ENCODE measurements at regions not wholly inside any gene's neighbourhood (a gene's known extent, or its start where the extent isn't known, plus 50 kb on each side); places are given as distances from the start of the nearest gene placed in this dataset.
A peak's percentile ranks its signal among the peaks of the same experiment; 100 is the strongest.
"Not testable (repeated sequence)": the region's sequence is repeated elsewhere in the genome, so short reads cannot be mapped to it uniquely, and the experiment has no call there.

DNA sequence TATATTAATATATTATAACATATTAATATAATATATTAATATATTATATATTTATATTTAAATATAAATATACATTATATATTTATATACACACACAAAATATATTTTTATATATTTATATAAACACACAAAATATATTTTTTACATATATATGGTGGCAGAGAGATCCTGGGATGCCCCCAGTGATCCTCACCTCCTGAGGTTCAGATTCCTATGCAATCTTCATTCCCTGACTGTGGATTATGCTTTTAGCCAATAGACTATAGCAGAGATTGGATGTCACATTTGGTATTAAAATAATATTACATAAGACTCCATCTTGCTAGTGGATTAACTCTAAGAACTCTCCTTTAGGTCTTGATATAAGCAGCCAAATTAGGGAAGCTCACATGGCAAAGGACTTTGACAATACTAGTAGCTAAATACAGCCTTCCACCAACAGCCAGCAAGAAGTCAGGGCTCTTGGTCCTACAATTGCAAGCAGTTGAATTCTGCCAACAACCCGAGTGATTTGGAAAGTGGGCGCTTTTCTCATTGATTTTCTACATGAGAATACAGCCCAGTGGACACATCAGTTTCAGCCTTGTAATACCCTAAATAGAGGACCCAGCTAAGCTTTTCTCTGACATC is 681.0 kb downstream of the C6orf118 start:
- Histone ChIP-seq H3K4me3 (ENCODE audit: control insufficient read depth in 1 of 2, extremely low read depth in 1 of 2, low read length in 1 of 2) (no peak overlapping the region), H3K9me3 (no peaks in the 10 kb centered on the region), H3K36me3 (ENCODE audit: control insufficient read depth in 2 of 2, extremely low read depth in 1 of 2, insufficient read depth in 1 of 2, low read length in 1 of 2) (no peaks in the 10 kb centered on the region), H3K27me3 (replicated peaks in 1 of 2; ENCODE audit: control insufficient read depth in 2 of 2, extremely low read depth in 1 of 2, insufficient read depth in 2 of 2, low read length in 1 of 2) (no peaks in the 10 kb centered on the region), H3K27ac (ENCODE audit: low read length) (no peak overlapping the region), H3K4me1 (ENCODE audit: control insufficient read depth in 1 of 2, extremely low read depth in 1 of 2, insufficient read depth in 2 of 2, low read length in 2 of 2) (no peaks in the 10 kb centered on the region)
- no peaks in the 10 kb centered on the region for H3K4me1 Mint-ChIP-seq
- H3K4me3 Mint-ChIP-seq = no peak overlapping the region
- no CpG with 5 or more reads among the region's 2 CpGs for WGBS (ENCODE audit: insufficient coverage)
- ATAC-seq (replicated peaks in 1 of 4) = no peak
- ChIA-PET POLR2A (no interaction called here), CTCF (no interaction called here)
- H3K9me3 Mint-ChIP-seq = peaks cover 4 to 7% (median 5%) of the 10 kb centered on the region in 3 donors
- DNase-seq = no peak
- H3K36me3 Mint-ChIP-seq = no peaks in the 10 kb centered on the region
- H3K27me3 Mint-ChIP-seq = no peaks in the 10 kb centered on the region
- H3K27ac Mint-ChIP-seq = no peak overlapping the region

DNA sequence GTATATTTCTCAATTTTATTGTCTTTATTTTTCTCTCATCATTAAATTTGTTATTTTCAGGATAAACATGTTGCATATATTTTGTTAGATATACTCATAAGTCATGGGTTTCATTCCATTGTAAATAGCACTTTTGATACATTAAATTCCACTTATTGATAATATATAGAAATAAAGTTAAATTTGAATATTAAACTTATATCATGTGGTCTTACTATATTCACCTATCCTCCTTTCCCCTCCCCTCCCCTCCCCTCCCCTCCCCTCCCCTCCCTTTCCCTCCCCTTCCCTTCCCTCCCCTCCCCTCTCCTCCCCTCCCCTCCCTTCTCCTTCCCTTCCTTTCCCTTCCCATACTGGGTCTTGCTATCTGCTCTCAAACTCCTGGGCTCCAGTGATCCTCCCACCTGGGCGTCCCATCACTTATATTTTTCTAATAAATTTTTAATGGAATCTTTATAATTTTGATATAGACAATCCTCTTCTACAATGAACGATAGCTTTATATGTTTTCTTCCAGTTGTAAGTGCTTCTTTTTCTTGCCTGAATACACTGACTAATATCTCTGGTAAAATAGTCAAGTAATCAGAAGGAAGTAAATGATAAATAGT is 692.4 kb downstream of the C6orf118 start:
- H3K4me3 ChIP-seq (ENCODE audit: control insufficient read depth in 1 of 2, extremely low read depth in 1 of 2, low read length in 1 of 2) = no peak overlapping the region
- no peaks in the 10 kb centered on the region for H3K4me1 ChIP-seq (ENCODE audit: control insufficient read depth in 1 of 2, extremely low read depth in 1 of 2, insufficient read depth in 2 of 2, low read length in 2 of 2)
- Mint-ChIP-seq H3K36me3 (no peaks in the 10 kb centered on the region), H3K4me3 (no peak overlapping the region), H3K4me1 (no peaks in the 10 kb centered on the region), H3K27me3 (no peaks in the 10 kb centered on the region), H3K27ac (no peak overlapping the region), H3K9me3 (peaks cover 3 to 19% (median 8%) of the 10 kb centered on the region in 3 donors)
- ATAC-seq (replicated peaks in 1 of 4) (no peak), DNase-seq (no peak)
- no CpG with 5 or more reads among the region's 2 CpGs for WGBS (ENCODE audit: insufficient coverage)
- ChIA-PET CTCF (no interaction called here), POLR2A (no interaction called here)
- no peaks in the 10 kb centered on the region for H3K27me3 ChIP-seq (replicated peaks in 1 of 2; ENCODE audit: control insufficient read depth in 2 of 2, extremely low read depth in 1 of 2, insufficient read depth in 2 of 2, low read length in 1 of 2)
- H3K27ac ChIP-seq (ENCODE audit: low read length) = no peak overlapping the region
- no peaks in the 10 kb centered on the region for H3K36me3 ChIP-seq (ENCODE audit: control insufficient read depth in 2 of 2, extremely low read depth in 1 of 2, insufficient read depth in 1 of 2, low read length in 1 of 2)
- H3K9me3 ChIP-seq = no peaks in the 10 kb centered on the region

DNA sequence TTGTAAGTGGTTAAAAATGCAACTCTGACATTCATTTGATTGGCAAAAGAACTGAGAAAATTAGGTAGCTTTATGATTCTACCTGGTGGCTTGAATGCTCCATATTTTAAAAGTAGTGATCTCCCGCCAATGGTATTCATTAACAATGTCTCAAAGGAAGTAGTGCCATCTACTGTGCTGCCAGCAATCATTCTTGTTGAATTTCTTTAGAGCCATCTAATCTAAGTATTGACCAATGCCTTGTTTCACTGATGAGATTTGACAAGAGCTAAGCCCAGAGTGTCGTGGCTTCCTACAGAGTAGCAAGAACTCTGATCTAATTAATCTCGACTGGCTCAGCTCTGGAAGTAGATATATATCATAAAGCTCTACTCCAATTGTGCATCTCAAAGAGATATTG is 696.7 kb downstream of the C6orf118 start:
- DNase-seq (no peak), ATAC-seq (replicated peaks in 1 of 4) (no peak)
- Histone ChIP-seq H3K4me3 (ENCODE audit: control insufficient read depth in 1 of 2, extremely low read depth in 1 of 2, low read length in 1 of 2) (no peak overlapping the region), H3K27me3 (replicated peaks in 1 of 2; ENCODE audit: control insufficient read depth in 2 of 2, extremely low read depth in 1 of 2, insufficient read depth in 2 of 2, low read length in 1 of 2) (no peaks in the 10 kb centered on the region), H3K9me3 (no peaks in the 10 kb centered on the region), H3K27ac (ENCODE audit: low read length) (no peak overlapping the region), H3K4me1 (ENCODE audit: control insufficient read depth in 1 of 2, extremely low read depth in 1 of 2, insufficient read depth in 2 of 2, low read length in 2 of 2) (no peaks in the 10 kb centered on the region), H3K36me3 (ENCODE audit: control insufficient read depth in 2 of 2, extremely low read depth in 1 of 2, insufficient read depth in 1 of 2, low read length in 1 of 2) (no peaks in the 10 kb centered on the region)
- WGBS (ENCODE audit: insufficient coverage) = no CpG with 5 or more reads among the region's 3 CpGs
- Mint-ChIP-seq H3K27me3 (no peaks in the 10 kb centered on the region), H3K36me3 (no peaks in the 10 kb centered on the region), H3K27ac (no peak overlapping the region), H3K4me1 (no peaks in the 10 kb centered on the region), H3K4me3 (no peak overlapping the region), H3K9me3 (peaks cover 9 to 18% (median 14%) of the 10 kb centered on the region in 3 donors)
- POLR2A ChIA-PET = no interaction called here
- CTCF ChIA-PET = interaction anchor here in 1 of 2 donors (0.8 kb wide), 1 partner anchor 9 kb away, joined by 3 read pairs; no protein-coding TSS in a partner anchor

DNA sequence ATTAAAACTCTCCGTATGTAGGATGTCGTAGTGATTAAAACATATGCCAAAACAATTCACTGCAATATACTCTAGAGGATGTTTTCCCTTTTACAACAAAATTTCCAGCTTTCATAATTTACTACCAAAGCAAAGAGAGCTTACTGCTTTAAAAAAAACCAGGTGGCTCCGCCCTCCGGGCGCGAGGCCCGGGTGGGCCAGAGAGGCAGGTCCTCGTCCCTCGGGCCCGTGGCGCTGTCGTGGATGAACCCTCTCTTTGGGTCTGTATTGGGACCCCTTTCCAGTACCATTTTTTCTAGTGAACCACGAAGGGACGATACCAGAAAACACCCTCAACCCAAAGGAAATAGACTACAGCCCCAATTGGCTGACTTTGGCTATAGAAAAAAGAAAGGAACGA is 698.5 kb downstream of the C6orf118 start:
- ATAC-seq (replicated peaks in 1 of 4) = peak in 2 of 4 experiments; percentile 51 to 52
- H3K4me3 ChIP-seq (ENCODE audit: control insufficient read depth in 1 of 2, extremely low read depth in 1 of 2, low read length in 1 of 2); POLR2A ChIA-PET; H3K9me3 ChIP-seq; H3K36me3 Mint-ChIP-seq; H3K4me3 Mint-ChIP-seq; H3K4me1 Mint-ChIP-seq; H3K27ac Mint-ChIP-seq; DNase-seq; H3K27me3 ChIP-seq (replicated peaks in 1 of 2; ENCODE audit: control insufficient read depth in 2 of 2, extremely low read depth in 1 of 2, insufficient read depth in 2 of 2, low read length in 1 of 2); H3K36me3 ChIP-seq (ENCODE audit: control insufficient read depth in 2 of 2, extremely low read depth in 1 of 2, insufficient read depth in 1 of 2, low read length in 1 of 2); H3K27me3 Mint-ChIP-seq; H3K27ac ChIP-seq (ENCODE audit: low read length); H3K4me1 ChIP-seq (ENCODE audit: control insufficient read depth in 1 of 2, extremely low read depth in 1 of 2, insufficient read depth in 2 of 2, low read length in 2 of 2): not testable (repeated sequence)
- 72% methylated on average over 10 of the region's 15 CpGs for WGBS (ENCODE audit: insufficient coverage)
- CTCF ChIA-PET = interaction anchor here in 1 of 2 donors (0.6 kb wide), 1 partner anchor 1192 kb away, joined by 4 read pairs; no protein-coding TSS in a partner anchor
- H3K9me3 Mint-ChIP-seq = peaks cover 9 to 14% (median 14%) of the 10 kb centered on the region in 3 donors

- ATAC-seq (replicated peaks in 1 of 4); H3K4me1 ChIP-seq (ENCODE audit: control insufficient read depth in 1 of 2, extremely low read depth in 1 of 2, insufficient read depth in 2 of 2, low read length in 2 of 2); CTCF ChIA-PET; H3K9me3 ChIP-seq; H3K4me3 ChIP-seq (ENCODE audit: control insufficient read depth in 1 of 2, extremely low read depth in 1 of 2, low read length in 1 of 2); H3K27me3 Mint-ChIP-seq; H3K36me3 ChIP-seq (ENCODE audit: control insufficient read depth in 2 of 2, extremely low read depth in 1 of 2, insufficient read depth in 1 of 2, low read length in 1 of 2); H3K27ac ChIP-seq (ENCODE audit: low read length); H3K4me1 Mint-ChIP-seq; H3K27ac Mint-ChIP-seq; H3K27me3 ChIP-seq (replicated peaks in 1 of 2; ENCODE audit: control insufficient read depth in 2 of 2, extremely low read depth in 1 of 2, insufficient read depth in 2 of 2, low read length in 1 of 2); POLR2A ChIA-PET; H3K4me3 Mint-ChIP-seq; H3K36me3 Mint-ChIP-seq; DNase-seq: not testable (repeated sequence)
- H3K9me3 Mint-ChIP-seq = peaks cover 3 to 23% (median 6%) of the 10 kb centered on the region in 3 donors
- 100% methylated on average over 1 of the region's 15 CpGs for WGBS (ENCODE audit: insufficient coverage)
These were observed 707.0 kb downstream of the C6orf118 start for GRCh38 chr6:164602415-164602814.

DNA sequence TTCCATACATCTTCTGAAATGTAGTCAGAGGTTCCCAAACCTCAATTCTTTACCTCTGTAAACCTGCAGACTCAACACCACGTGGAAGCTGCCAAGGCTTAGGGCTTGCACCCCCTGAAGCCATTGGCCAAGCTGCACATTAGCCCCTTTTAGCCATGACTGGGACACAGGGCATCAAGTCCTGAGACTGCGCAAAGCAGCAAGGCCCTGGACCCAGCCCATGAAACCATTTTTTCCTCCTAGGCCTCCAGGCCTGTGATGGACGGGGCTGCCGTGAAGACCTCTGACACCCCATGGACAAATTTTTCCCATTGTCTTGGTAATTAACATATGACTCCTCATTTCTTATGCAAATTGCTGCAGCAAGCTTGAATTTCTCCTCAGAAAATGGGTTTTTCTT is 727.8 kb downstream of the C6orf118 start:
- 67% methylated on average over 2 of the region's 4 CpGs for WGBS (ENCODE audit: insufficient coverage)
- POLR2A ChIA-PET = no interaction called here
- Histone ChIP-seq H3K9me3 (no peaks in the 10 kb centered on the region), H3K27me3 (replicated peaks in 1 of 2; ENCODE audit: control insufficient read depth in 2 of 2, extremely low read depth in 1 of 2, insufficient read depth in 2 of 2, low read length in 1 of 2) (no peaks in the 10 kb centered on the region), H3K4me1 (ENCODE audit: control insufficient read depth in 1 of 2, extremely low read depth in 1 of 2, insufficient read depth in 2 of 2, low read length in 2 of 2) (no peaks in the 10 kb centered on the region), H3K27ac (ENCODE audit: low read length) (no peak overlapping the region), H3K36me3 (ENCODE audit: control insufficient read depth in 2 of 2, extremely low read depth in 1 of 2, insufficient read depth in 1 of 2, low read length in 1 of 2) (no peaks in the 10 kb centered on the region), H3K4me3 (ENCODE audit: control insufficient read depth in 1 of 2, extremely low read depth in 1 of 2, low read length in 1 of 2) (no peak overlapping the region)
- Mint-ChIP-seq H3K27ac (no peak overlapping the region), H3K27me3 (no peaks in the 10 kb centered on the region), H3K9me3 (peaks cover 4 to 13% (median 6%) of the 10 kb centered on the region in 3 donors), H3K4me1 (no peaks in the 10 kb centered on the region), H3K4me3 (no peak overlapping the region), H3K36me3 (no peaks in the 10 kb centered on the region)
- ATAC-seq (replicated peaks in 1 of 4) (no peak), DNase-seq (no peak)
- CTCF ChIA-PET = no interaction called here

Measured in T-cell (primary cell).